GM12874 (cell line): ENCODE measurements at regions not wholly inside any gene's neighbourhood (a gene's known extent, or its start where the extent isn't known, plus 50 kb on each side); places are given as distances from the start of the nearest gene placed in this dataset.

Experiments used
- CTCF ChIP-seq: IDR thresholded peaks from 2 replicates; pipeline ENCODE4 v1.5.1; 2011; ENCODE audit warnings: low read depth, mild to moderate bottlenecking, control low read depth, low read length, moderate library complexity; ENCODE audit not compliant: insufficient read depth

DNA sequence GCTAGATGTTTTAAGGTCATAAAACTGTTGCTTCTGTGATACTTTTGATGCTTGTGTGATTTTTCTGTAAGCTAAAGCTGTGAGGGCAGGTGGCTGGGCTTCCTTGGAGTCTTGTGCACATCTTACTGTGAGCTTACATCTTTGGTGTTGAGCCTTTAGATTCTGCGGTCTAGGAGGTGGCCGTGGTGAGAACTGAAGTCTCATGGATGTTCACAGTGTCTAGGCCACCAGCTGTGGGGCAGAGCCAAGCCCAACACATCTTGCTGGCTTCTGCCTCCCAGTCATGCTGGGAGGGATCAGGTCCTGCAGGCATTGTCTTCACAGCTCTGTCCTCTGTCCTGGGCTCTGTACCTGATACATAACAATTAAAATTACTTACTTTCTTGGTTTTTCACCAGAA, 219.7 kb upstream of the HS6ST1 start:
- no peak for TF ChIP-seq CTCF

DNA sequence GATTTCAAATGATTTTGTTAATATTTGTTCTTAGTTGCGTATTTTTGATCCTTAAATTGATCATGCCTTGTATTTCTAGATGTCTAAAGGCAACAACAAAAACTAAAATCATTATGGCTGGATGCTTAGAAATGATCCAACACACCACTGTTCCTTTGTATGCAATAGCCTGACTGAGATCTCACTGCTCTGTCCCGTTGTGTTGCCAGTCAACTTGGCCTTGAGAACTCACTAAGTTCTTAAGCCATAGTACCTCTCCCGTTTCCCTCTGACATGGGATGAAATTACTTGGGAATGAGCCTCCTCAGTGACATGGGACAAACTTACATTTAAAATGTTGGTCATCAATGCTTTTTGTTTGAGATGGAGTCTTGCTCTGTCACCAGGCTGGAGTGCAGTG, 222.0 kb upstream of the HS6ST1 start:
- no peak for TF ChIP-seq CTCF

DNA sequence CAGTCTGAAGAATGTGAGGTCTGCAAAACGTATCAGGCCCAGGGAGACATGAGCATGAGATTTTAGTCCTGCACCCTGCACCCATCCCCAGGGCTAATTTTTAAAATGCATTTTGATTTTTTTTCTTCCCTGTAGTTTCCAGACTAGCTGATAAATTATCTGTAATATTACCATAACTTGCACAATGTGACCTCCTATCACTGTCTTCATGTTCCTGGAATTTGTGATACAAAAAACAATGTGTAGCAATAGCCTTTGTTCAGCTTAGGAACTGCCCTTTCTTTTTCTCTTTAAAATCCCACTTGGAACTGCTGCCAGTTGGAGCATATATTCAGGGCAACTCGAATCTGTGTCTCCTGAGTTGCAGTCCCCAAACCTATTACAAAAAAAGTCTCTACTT, 222.8 kb upstream of the HS6ST1 start:
- no peak for TF ChIP-seq CTCF

GRCh38 chr2:128543036-128543435, 224.4 kb upstream of the HS6ST1 start:
- no peak for TF ChIP-seq CTCF

GRCh38 chr2:128543646-128544045, 225.0 kb upstream of the HS6ST1 start:
- TF ChIP-seq CTCF, result no peak

- TF ChIP-seq CTCF, result no peak
Observed at GRCh38 chr2:128544321-128545037, 225.8 kb upstream of the HS6ST1 start.

- TF ChIP-seq CTCF, result no peak
Observed at GRCh38 chr2:128545085-128545484, 226.4 kb upstream of the HS6ST1 start.
